HL-60 (cell line): ENCODE measurements at regions not wholly inside any gene's neighbourhood (a gene's known extent, or its start where the extent isn't known, plus 50 kb on each side); places are given as distances from the start of the nearest gene placed in this dataset.

ENCODE experiments used
- POLR2AphosphoS5 ChIP-seq: IDR thresholded peaks from 2 replicates; pipeline ENCODE4 v1.6.1; 2012; ENCODE audit warnings: low read depth
- TF ChIP-seq, protein P1 (sequence below): IDR thresholded peaks from 2 replicates; pipeline ENCODE4 v1.6.1; 2012; ENCODE audit warnings: low read depth; ENCODE audit not compliant: insufficient replicate concordance

DNA sequence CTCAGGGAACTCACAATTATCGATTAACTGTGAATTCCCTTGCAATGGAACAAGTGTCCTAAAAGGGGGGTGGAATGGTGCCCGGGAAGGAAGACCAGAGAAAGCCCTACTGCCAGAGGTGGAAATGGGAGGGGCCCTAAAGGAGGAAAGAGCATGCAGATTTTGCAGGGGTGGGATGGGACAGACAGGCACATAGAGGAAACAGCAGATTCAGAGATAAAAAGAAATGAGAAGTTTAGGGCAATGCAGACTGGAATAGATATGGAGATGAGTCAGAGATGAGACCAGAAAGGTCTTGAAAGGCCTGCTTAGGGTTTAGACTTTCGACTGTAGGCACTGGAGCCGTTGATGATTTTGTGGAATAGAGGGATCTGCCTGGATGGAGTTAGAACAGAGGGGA is 57.4 kb upstream of the PITX2 start:
- TF ChIP-seq POLR2AphosphoS5, result no peak
- TF ChIP-seq, protein P1, sequence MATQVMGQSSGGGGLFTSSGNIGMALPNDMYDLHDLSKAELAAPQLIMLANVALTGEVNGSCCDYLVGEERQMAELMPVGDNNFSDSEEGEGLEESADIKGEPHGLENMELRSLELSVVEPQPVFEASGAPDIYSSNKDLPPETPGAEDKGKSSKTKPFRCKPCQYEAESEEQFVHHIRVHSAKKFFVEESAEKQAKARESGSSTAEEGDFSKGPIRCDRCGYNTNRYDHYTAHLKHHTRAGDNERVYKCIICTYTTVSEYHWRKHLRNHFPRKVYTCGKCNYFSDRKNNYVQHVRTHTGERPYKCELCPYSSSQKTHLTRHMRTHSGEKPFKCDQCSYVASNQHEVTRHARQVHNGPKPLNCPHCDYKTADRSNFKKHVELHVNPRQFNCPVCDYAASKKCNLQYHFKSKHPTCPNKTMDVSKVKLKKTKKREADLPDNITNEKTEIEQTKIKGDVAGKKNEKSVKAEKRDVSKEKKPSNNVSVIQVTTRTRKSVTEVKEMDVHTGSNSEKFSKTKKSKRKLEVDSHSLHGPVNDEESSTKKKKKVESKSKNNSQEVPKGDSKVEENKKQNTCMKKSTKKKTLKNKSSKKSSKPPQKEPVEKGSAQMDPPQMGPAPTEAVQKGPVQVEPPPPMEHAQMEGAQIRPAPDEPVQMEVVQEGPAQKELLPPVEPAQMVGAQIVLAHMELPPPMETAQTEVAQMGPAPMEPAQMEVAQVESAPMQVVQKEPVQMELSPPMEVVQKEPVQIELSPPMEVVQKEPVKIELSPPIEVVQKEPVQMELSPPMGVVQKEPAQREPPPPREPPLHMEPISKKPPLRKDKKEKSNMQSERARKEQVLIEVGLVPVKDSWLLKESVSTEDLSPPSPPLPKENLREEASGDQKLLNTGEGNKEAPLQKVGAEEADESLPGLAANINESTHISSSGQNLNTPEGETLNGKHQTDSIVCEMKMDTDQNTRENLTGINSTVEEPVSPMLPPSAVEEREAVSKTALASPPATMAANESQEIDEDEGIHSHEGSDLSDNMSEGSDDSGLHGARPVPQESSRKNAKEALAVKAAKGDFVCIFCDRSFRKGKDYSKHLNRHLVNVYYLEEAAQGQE, result no peak
